ENCODE measurements at regions not wholly inside any gene's neighbourhood (a gene's known extent, or its start where the extent isn't known, plus 50 kb on each side); places are given as distances from the start of the nearest gene placed in this dataset.

- DNase-seq (ENCODE audit: low read depth): no peak
- H3K4me3 ChIP-seq (ENCODE audit: low read depth, low read length): no peak overlapping the region
- TF ChIP-seq CTCF (conservative IDR thresholded peaks at IDR 0.05; ENCODE audit: low read depth, low read length): no peak
Measured at GRCh38 chr3:18070231-18070630, 327.8 kb upstream of the TBC1D5 start.

GRCh38 chr3:18069568-18069967 is 327.1 kb upstream of the TBC1D5 start:
- no peak overlapping the region for H3K4me3 ChIP-seq (ENCODE audit: low read depth, low read length)
- DNase-seq (ENCODE audit: low read depth): no peak
- TF ChIP-seq CTCF (conservative IDR thresholded peaks at IDR 0.05; ENCODE audit: low read depth, low read length): no peak

GRCh38 chr3:18066899-18067582 is 324.6 kb upstream of the TBC1D5 start:
- no peak overlapping the region for H3K4me3 ChIP-seq (ENCODE audit: low read depth, low read length)
- no peak for TF ChIP-seq CTCF (conservative IDR thresholded peaks at IDR 0.05; ENCODE audit: low read depth, low read length)
- no peak for DNase-seq (ENCODE audit: low read depth)

GRCh38 chr3:18064586-18064985 is 322.2 kb upstream of the TBC1D5 start:
- no peak for DNase-seq (ENCODE audit: low read depth)
- no peak for TF ChIP-seq CTCF (conservative IDR thresholded peaks at IDR 0.05; ENCODE audit: low read depth, low read length)
- H3K4me3 ChIP-seq (ENCODE audit: low read depth, low read length): no peak overlapping the region

- no peak overlapping the region for H3K4me3 ChIP-seq (ENCODE audit: low read depth, low read length)
- DNase-seq (ENCODE audit: low read depth): peak; percentile 4
- no peak for TF ChIP-seq CTCF (conservative IDR thresholded peaks at IDR 0.05; ENCODE audit: low read depth, low read length)
Measured at GRCh38 chr3:18062657-18063025, 320.2 kb upstream of the TBC1D5 start.

- peak; percentile 35 for DNase-seq (ENCODE audit: low read depth)
- no peak for TF ChIP-seq CTCF (conservative IDR thresholded peaks at IDR 0.05; ENCODE audit: low read depth, low read length)
- H3K4me3 ChIP-seq (ENCODE audit: low read depth, low read length): no peak overlapping the region
Measured at GRCh38 chr3:18061737-18062656, 319.6 kb upstream of the TBC1D5 start.
